ENCODE measurements at regions not wholly inside any gene's neighbourhood (a gene's known extent, or its start where the extent isn't known, plus 50 kb on each side); places are given as distances from the start of the nearest gene placed in this dataset.

DNA sequence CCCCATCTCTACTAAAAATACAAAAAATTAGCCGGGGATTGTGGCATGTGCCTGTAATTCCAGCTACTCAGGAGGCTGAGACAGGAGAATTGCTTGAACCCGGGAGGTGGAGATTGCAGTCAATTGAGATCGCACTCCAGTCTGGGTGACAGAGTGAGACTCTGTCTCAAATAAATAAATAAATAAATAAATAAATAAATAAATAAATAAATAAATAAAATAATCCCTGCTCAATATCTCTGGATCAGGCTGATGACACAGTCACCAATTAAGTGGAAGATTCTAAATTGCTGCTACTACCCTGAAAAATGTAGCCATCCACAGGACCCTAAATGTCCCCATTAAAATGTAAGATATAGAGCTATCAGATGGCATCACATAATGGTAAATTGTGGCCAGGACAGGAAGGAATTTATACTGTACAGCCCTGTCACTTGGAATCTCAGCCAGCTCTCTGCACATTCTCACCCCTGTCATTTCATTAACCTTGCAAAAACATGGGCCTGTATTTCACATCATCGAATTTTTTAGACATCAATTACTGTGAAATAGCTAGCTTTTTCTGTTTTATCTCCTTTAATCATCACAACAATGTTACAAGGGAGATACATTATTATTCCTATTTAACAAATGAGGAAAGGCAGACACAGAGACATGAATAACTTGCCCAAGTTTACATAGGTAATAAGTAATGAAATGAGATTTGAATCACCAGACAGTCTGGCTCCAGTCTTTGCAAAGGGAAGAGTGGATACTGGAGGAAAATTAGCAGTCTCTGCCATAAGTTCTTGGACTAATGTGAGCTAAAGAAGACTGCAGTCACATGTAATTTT lies 56.7 kb upstream of the NTPCR start:
- TF ChIP-seq, protein P1, sequence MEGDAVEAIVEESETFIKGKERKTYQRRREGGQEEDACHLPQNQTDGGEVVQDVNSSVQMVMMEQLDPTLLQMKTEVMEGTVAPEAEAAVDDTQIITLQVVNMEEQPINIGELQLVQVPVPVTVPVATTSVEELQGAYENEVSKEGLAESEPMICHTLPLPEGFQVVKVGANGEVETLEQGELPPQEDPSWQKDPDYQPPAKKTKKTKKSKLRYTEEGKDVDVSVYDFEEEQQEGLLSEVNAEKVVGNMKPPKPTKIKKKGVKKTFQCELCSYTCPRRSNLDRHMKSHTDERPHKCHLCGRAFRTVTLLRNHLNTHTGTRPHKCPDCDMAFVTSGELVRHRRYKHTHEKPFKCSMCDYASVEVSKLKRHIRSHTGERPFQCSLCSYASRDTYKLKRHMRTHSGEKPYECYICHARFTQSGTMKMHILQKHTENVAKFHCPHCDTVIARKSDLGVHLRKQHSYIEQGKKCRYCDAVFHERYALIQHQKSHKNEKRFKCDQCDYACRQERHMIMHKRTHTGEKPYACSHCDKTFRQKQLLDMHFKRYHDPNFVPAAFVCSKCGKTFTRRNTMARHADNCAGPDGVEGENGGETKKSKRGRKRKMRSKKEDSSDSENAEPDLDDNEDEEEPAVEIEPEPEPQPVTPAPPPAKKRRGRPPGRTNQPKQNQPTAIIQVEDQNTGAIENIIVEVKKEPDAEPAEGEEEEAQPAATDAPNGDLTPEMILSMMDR (IDR thresholded peaks at IDR 0.05; ENCODE audit: low read depth, low read length), result no peak
- DNase-seq (ENCODE audit: extremely low read depth, low read depth), result no peak

DNA sequence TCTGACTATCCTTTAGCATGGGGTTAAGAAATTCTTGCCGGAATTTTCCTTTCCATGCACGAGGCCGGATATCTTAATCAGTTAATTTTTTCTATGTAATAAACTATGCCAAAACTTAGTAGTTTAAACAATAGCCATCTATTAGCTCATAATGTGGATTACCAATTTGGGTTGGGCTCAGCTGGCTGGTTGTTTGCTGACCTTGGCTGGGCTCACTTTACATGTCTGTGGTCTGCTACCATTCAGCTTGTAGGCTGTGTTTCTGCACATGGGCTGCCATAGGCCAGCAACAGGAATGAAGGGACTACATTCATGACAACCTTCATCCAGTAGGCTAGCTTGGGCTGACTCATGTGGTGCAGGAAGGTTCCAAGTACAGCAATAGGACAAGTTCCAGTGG lies 56.0 kb upstream of the NTPCR start:
- no peak for DNase-seq (ENCODE audit: extremely low read depth, low read depth)
- TF ChIP-seq, protein P1 (IDR thresholded peaks at IDR 0.05; ENCODE audit: low read depth, low read length), result no peak

DNA sequence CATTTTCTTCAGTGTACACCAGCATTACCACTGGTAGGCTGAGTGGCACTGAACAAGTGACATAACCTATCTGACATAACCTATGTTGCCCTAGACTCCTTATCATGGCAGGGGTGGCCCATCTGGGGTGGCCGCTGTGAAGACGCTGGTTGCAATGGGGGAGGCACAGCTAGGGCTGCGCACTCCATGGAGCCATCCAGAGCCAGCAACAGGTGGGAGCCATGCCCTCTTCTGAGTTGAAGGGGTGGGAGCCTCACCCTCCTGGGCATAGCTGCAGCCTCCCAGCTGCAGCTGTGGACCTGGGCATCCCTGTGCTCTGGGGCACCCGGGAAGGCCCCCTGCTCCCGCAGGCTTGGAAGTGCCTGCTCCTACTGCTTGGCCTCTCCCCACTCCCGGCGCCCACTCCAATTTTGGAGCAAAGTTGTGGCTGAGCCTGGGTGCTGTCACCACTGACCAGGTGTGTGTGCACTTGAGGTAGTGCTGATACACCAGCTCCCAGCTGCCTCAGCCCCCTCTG lies 52.4 kb upstream of the NTPCR start:
- no peak for DNase-seq (ENCODE audit: extremely low read depth, low read depth)
- TF ChIP-seq, protein P1 (IDR thresholded peaks at IDR 0.05; ENCODE audit: low read depth, low read length), result no peak

DNA sequence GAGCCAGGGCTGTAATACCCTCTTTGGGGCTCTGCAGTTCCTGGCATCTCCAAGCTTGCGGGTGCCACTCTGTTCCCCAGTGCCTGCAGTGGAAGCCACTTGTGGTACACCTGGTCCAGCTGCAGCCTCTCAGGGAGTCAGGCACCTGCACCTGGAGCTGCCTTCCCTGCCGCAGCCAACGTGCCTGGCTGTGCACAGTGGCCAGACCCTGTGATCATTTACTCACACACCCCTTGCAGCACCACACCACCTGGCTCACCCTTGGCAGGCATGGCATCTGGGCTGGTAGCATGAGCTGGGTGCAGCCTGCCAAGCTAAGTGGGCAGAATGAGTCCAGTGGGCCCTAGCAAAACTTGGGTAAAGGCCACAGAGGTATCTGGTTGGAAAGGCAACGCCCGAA lies 51.1 kb upstream of the NTPCR start:
- DNase-seq (ENCODE audit: extremely low read depth, low read depth), result no peak

DNA sequence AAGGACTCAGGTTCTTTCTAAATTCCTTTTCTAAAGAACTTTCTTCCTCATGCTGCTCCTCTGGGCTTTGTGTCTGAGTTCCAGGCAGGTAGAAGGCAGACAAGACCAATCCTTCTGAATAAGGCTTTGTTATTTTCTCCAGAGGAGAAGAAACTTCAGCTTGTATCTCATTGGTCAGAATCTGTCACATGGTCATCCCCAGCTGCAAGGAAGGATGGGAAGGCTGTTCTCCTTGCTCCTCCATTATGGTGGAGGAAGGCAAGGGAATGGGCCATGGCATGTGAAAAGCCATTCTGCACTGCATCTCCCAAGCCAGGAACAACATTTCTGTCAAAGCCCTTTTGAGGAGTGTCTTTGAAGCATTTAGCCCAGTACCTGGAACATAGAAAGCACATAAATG lies 50.6 kb upstream of the NTPCR start:
- TF ChIP-seq, protein P1 (IDR thresholded peaks at IDR 0.05; ENCODE audit: low read depth, low read length), result no peak
- DNase-seq (ENCODE audit: extremely low read depth, low read depth), result no peak

More for the DNA sequence above, 51.1 kb upstream of the NTPCR start:
- TF ChIP-seq, protein P1 (IDR thresholded peaks at IDR 0.05; ENCODE audit: low read depth, low read length), result no peak

Data from AG09319 (cell line).